GM10266 (cell line): ENCODE measurements at regions not wholly inside any gene's neighbourhood (a gene's known extent, or its start where the extent isn't known, plus 50 kb on each side); places are given as distances from the start of the nearest gene placed in this dataset.
"Not testable (repeated sequence)": the region's sequence is repeated elsewhere in the genome, so short reads cannot be mapped to it uniquely, and the experiment has no call there.

Source experiments
- DNase-seq: peaks from one replicate; pipeline ENCODE4 v3.0.0; 2012; ENCODE audit errors: extremely low spot score
- CTCF ChIP-seq: IDR thresholded peaks from 2 replicates; pipeline ENCODE4 v1.5.1; 2012; ENCODE audit warnings: mild to moderate bottlenecking, low read depth; ENCODE audit not compliant: control insufficient read depth, insufficient read depth; ENCODE audit errors: missing control alignments

GRCh38 chr4:115190529-115190928, 77.1 kb upstream of the NDST4 start:
- DNase-seq: no peak
- TF ChIP-seq CTCF: no peak

GRCh38 chr4:115187136-115187535, 73.7 kb upstream of the NDST4 start:
- TF ChIP-seq CTCF: no peak
- DNase-seq: no peak

GRCh38 chr4:115179438-115180062, 66.1 kb upstream of the NDST4 start:
- DNase-seq: not testable (repeated sequence)

GRCh38 chr4:115178687-115179086, 65.3 kb upstream of the NDST4 start:
- not testable (repeated sequence) for DNase-seq

- DNase-seq: no peak
- no peak for TF ChIP-seq CTCF
These were observed 57.8 kb upstream of the NDST4 start for GRCh38 chr4:115171220-115171619.

- no peak for TF ChIP-seq CTCF
- no peak for DNase-seq
These were observed 52.1 kb upstream of the NDST4 start for GRCh38 chr4:115165503-115165902.
